Gastrocnemius medialis (tissue), 4 donors: ENCODE measurements at regions not wholly inside any gene's neighbourhood (a gene's known extent, or its start where the extent isn't known, plus 50 kb on each side); places are given as distances from the start of the nearest gene placed in this dataset.

ENCODE experiments used
- ATAC-seq, 2 donors: fragments of 150-250 bp; one replicate each; pipeline ENCODE4 v1.9.1; 2016
- DNase-seq, 2 donors: peaks; one replicate each; pipeline ENCODE4 v3.0.0-alpha.2; 2019
- H3K27ac ChIP-seq, 4 donors: fragments of 200-600 bp; sonication (generic); 1 replicate in 1 of 4; 2 replicates in 3 of 4; pipeline ENCODE4 v1.5.1; 2016 to 2018; ENCODE audit warnings: mild to moderate bottlenecking in 2 of 4, moderate library complexity in 1 of 4
- H3K27me3 ChIP-seq, 3 donors: fragments of 200-600 bp; sonication (generic) in 2 of 3; 1 replicate in 1 of 3; 2 replicates in 2 of 3; pipeline versions ENCODE4 v1.5.1 to v1.6.0; 2016 to 2019; ENCODE audit warnings: mild to moderate bottlenecking in 1 of 3, moderate library complexity in 1 of 3
- H3K36me3 ChIP-seq, 2 donors: fragments of 200-600 bp; sonication (generic) in 1 of 2; one replicate each; pipeline ENCODE4 v1.5.1; 2017 to 2018
- H3K4me1 ChIP-seq, 2 donors: fragments of 200-600 bp; sonication (generic) in 1 of 2; one replicate each; pipeline ENCODE4 v1.5.1; 2016 to 2017; ENCODE audit warnings: mild to moderate bottlenecking in 2 of 2
- H3K4me3 ChIP-seq, 4 donors: fragments of 200-600 bp; sonication (generic) in 3 of 4; 1 replicate in 1 of 4; 2 replicates in 3 of 4; pipeline ENCODE4 v1.5.1; 2016 to 2019; ENCODE audit warnings: mild to moderate bottlenecking in 2 of 4
- H3K9me3 ChIP-seq, 3 donors: fragments of 200-600 bp; sonication (generic) in 2 of 3; 1 replicate in 1 of 3; 2 replicates in 2 of 3; pipeline ENCODE4 v1.5.1; 2016 to 2019
- POLR2A ChIP-seq, 2 donors: fragments of 450-650 bp; IDR thresholded peaks; one replicate each; pipeline ENCODE4 v1.6.1; 2017; ENCODE audit warnings: antibody characterized with exemption in 2 of 2, mild to moderate bottlenecking in 2 of 2, moderate library complexity in 2 of 2
- in situ Hi-C, 4 donors: fragments of 200-750 bp; cut with MboI; loops; one replicate each; pipeline versions ENCODE4 v1.15.0 to v1.8.0; 2017; ENCODE audit warnings: low sequenced_read_pairs in 4 of 4
- intact Hi-C: fragments of 100-400 bp; cut with DNase I; formaldehyde crosslinking; loops from one replicate; pipeline ENCODE4 v1.15.1; 2023; ENCODE audit warnings: low total_unique reads
- TF ChIP-seq, protein P1 (sequence below), 5 experiments: fragments of 450-650 bp in 3 of 5; fragments of 200-600 bp in 2 of 5; sonication (generic) in 2 of 5; IDR thresholded peaks in 4 of 5; conservative IDR thresholded peaks in 1 of 5; 1 replicate in 4 of 5; 2 replicates in 1 of 5; pipeline ENCODE4 v1.5.1; 2016 to 2019; ENCODE audit warnings: antibody characterized with exemption in 5 of 5, mild to moderate bottlenecking in 3 of 5, moderate library complexity in 3 of 5

DNA sequence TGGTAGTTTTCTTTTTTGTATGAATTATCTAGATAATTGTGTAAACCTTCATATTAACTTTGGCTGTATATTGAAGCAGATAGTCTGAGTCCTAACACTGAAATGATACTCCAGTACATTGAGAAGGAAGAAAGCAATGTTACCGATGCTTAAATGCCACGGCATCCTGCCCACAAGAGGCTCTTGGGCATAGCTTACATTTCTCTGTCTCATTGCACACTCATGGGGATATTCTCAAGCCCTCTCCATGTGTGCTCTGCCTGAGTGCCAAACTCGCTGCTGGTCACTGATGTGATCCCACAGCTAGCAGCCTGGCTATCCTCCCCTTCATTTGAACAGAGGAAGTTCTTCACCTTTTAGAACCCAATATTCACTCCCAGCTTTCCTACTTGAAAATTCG, 179.4 kb downstream of the TGFB2 start:
- no peak overlapping the region for H3K4me3 ChIP-seq
- DNase-seq, result no peak
- H3K27me3 ChIP-seq, result no peaks in the 10 kb centered on the region
- in situ Hi-C loops, result loop anchor here in 1 of 4 donors (10.0 kb wide), 1 partner anchor 180 kb away; the partner anchor contains the start of gene TGFB2
- no peaks in the 10 kb centered on the region for H3K36me3 ChIP-seq
- ATAC-seq, result no peak
- peaks cover 11 to 19% of the 10 kb centered on the region in 2 donors for H3K4me1 ChIP-seq
- no peaks in the 10 kb centered on the region for H3K9me3 ChIP-seq
- TF ChIP-seq POLR2A (IDR thresholded peaks at IDR 0.05), result no peak
- TF ChIP-seq, protein P1, sequence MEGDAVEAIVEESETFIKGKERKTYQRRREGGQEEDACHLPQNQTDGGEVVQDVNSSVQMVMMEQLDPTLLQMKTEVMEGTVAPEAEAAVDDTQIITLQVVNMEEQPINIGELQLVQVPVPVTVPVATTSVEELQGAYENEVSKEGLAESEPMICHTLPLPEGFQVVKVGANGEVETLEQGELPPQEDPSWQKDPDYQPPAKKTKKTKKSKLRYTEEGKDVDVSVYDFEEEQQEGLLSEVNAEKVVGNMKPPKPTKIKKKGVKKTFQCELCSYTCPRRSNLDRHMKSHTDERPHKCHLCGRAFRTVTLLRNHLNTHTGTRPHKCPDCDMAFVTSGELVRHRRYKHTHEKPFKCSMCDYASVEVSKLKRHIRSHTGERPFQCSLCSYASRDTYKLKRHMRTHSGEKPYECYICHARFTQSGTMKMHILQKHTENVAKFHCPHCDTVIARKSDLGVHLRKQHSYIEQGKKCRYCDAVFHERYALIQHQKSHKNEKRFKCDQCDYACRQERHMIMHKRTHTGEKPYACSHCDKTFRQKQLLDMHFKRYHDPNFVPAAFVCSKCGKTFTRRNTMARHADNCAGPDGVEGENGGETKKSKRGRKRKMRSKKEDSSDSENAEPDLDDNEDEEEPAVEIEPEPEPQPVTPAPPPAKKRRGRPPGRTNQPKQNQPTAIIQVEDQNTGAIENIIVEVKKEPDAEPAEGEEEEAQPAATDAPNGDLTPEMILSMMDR (IDR thresholded peaks at IDR 0.05 in 4 of 5, conservative IDR thresholded peaks at IDR 0.05 in 1 of 5), result no peak
- intact Hi-C loops, result no loop called here
- H3K27ac ChIP-seq, result no peak overlapping the region

DNA sequence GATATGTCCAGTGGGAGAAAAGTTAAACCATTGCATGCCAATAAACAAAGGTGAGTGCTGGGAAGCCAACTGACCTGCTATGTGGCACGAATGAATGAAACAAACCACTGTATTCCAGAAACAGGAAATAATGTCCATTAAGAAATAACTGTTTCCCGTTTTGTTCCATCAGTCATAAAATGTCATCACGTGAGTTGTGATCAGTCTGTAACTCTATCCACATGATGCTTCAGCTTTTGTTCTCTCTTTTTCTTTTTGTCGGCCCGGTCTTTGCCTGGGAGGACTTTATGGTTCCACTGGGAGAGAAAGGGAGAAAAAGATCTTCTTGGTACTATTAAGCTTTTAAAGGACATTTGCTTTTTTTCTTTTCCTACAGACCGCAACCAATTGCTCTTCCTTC, 179.9 kb downstream of the TGFB2 start:
- no peak for DNase-seq
- no peaks in the 10 kb centered on the region for H3K27me3 ChIP-seq
- no peaks in the 10 kb centered on the region for H3K9me3 ChIP-seq
- TF ChIP-seq, protein P1 (IDR thresholded peaks at IDR 0.05 in 4 of 5, conservative IDR thresholded peaks at IDR 0.05 in 1 of 5), result no peak
- no peak for TF ChIP-seq POLR2A (IDR thresholded peaks at IDR 0.05)
- H3K27ac ChIP-seq, result no peak overlapping the region
- intact Hi-C loops, result no loop called here
- peak in 1 of 2 donors; percentile 33 for ATAC-seq
- in situ Hi-C loops, result loop anchor here in 2 of 4 donors (5.0 to 10.0 kb wide), 2 partner anchors 180 to 183 kb away; partner anchors contain the start of gene TGFB2 (in 1 of the 2)
- H3K4me3 ChIP-seq, result no peak overlapping the region
- H3K4me1 ChIP-seq, result peaks cover 13 to 24% of the 10 kb centered on the region in 2 donors
- no peaks in the 10 kb centered on the region for H3K36me3 ChIP-seq

DNA sequence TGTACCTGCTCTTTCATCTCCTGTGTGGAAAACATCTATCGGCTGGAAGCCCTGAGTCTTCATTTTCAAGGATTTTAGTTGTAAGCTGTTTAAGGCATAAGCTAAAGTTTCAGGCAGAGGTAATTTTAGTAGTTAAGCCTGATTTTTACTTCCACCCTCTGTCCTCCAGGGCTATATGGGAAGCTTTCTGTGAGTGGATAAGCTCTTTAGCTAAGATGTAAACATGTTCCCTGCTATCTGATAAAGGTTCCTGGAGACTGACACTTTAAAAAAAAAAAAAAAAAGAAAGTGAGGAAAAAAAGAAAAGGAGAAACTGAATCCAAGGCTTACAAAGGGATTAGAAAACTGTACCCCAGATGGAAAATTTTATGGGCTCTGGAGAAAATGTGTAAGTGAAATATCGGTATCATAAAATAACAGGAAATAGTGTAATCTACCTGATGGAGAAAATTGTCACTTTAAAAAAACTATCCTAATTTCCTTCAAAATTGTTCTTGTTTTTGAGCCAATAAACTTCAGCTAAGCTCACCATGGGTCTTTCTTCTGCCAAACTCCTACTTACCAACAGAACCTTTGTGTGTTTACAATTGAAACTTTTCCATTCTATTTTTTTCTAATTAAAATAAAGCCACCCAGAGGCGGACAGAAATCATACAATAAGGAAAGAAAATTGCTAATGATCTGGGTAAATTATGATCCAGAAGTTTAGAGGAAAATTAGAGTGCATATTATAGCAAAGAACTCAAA, 180.5 kb downstream of the TGFB2 start:
- intact Hi-C loops (no loop called here), in situ Hi-C loops (loop anchor here in 2 of 4 donors (5.0 to 10.0 kb wide), 2 partner anchors 181 to 183 kb away; partner anchors contain the start of gene TGFB2 (in 1 of the 2))
- H3K4me1 ChIP-seq, result peaks cover 13 to 28% of the 10 kb centered on the region in 2 donors
- H3K27ac ChIP-seq, result no peak overlapping the region
- H3K27me3 ChIP-seq, result no peaks in the 10 kb centered on the region
- H3K36me3 ChIP-seq, result no peaks in the 10 kb centered on the region
- no peaks in the 10 kb centered on the region for H3K9me3 ChIP-seq
- TF ChIP-seq POLR2A (IDR thresholded peaks at IDR 0.05), result no peak
- TF ChIP-seq, protein P1 (IDR thresholded peaks at IDR 0.05 in 4 of 5, conservative IDR thresholded peaks at IDR 0.05 in 1 of 5), result no peak
- DNase-seq (no peak), ATAC-seq (no peak)
- no peak overlapping the region for H3K4me3 ChIP-seq

DNA sequence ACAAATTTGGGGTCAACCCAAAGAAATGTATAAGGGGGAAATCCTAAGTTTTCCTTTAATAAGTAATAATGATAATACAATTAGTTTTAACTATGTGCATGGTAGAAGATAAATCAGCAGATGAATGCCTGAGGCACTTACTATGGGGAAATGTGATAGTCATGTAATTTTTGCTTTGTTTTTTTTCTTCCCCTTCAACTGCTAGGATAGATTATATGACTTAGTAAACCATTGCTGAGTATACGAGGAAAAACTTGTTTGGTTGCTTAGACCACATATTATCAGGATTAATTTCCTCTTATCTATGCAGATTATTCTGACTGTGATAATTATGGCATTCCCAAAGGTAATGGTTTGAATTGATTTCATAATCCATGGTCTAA, 181.1 kb downstream of the TGFB2 start:
- Histone ChIP-seq H3K9me3 (no peaks in the 10 kb centered on the region), H3K27ac (no peak overlapping the region), H3K4me1 (peaks cover 13 to 28% of the 10 kb centered on the region in 2 donors), H3K4me3 (no peak overlapping the region), H3K27me3 (no peaks in the 10 kb centered on the region), H3K36me3 (no peaks in the 10 kb centered on the region)
- TF ChIP-seq, protein P1 (IDR thresholded peaks at IDR 0.05 in 4 of 5, conservative IDR thresholded peaks at IDR 0.05 in 1 of 5), result no peak
- no peak for TF ChIP-seq POLR2A (IDR thresholded peaks at IDR 0.05)
- intact Hi-C loops (no loop called here), in situ Hi-C loops (loop anchor here in 2 of 4 donors (5.0 to 10.0 kb wide), 2 partner anchors 181 to 184 kb away; partner anchors contain the start of gene TGFB2 (in 1 of the 2))
- DNase-seq (no peak), ATAC-seq (no peak)
